DND-41 (cell line): ENCODE measurements at regions not wholly inside any gene's neighbourhood (a gene's known extent, or its start where the extent isn't known, plus 50 kb on each side); places are given as distances from the start of the nearest gene placed in this dataset.

Experiments used
- ATAC-seq: fragments of 200-7000 bp; cut with Tn5 transposase; 3 replicates; pipeline ENCODE4 v1.9.1; 2021; ENCODE audit warnings: low read depth; ENCODE audit not compliant: insufficient read depth
- DNase-seq: peaks from one replicate; pipeline ENCODE4 v3.0.0-alpha.2; 2020
- H2AFZ ChIP-seq: 2 replicates; pipeline ENCODE4 v1.6.0; 2012; ENCODE audit warnings: low read depth, low read length
- H3K27ac ChIP-seq: 2 replicates; pipeline ENCODE4 v1.5.1; 2012; ENCODE audit warnings: low read length, inconsistent platforms
- H3K27me3 ChIP-seq: fragments of 200-600 bp; sonication (generic); 2 replicates; pipeline ENCODE4 v1.6.0; 2012; ENCODE audit warnings: low read length, mild to moderate bottlenecking, inconsistent platforms; ENCODE audit not compliant: insufficient read depth, poor library complexity
- H3K36me3 ChIP-seq: 2 replicates; pipeline ENCODE4 v1.5.1; 2012; ENCODE audit warnings: low read length, inconsistent platforms; ENCODE audit not compliant: insufficient read depth
- H3K4me1 ChIP-seq: 2 replicates; pipeline ENCODE4 v1.5.1; 2012; ENCODE audit warnings: mild to moderate bottlenecking, low read length; ENCODE audit not compliant: insufficient read depth
- H3K4me2 ChIP-seq: 2 replicates; pipeline ENCODE4 v1.6.0; 2012; ENCODE audit warnings: mild to moderate bottlenecking, moderate library complexity, low read length, inconsistent platforms; ENCODE audit not compliant: insufficient read depth
- H3K4me3 ChIP-seq, 2 experiments: fragments of 200-600 bp in 1 of 2; shearing (Covaris generic) in 1 of 2; 2 replicates each; pipeline ENCODE4 v1.5.1; 2012 to 2016; ENCODE audit warnings: inconsistent platforms in 2 of 2, low read length in 2 of 2, mild to moderate bottlenecking in 2 of 2, low read depth in 1 of 2, moderate library complexity in 1 of 2
- H3K79me2 ChIP-seq: 2 replicates; pipeline ENCODE4 v1.6.0; 2012; ENCODE audit warnings: low read length, inconsistent platforms; ENCODE audit not compliant: insufficient read depth
- H3K9ac ChIP-seq: 2 replicates; pipeline ENCODE4 v1.6.0; 2012; ENCODE audit warnings: low read depth, mild to moderate bottlenecking, inconsistent platforms, low read length, moderate library complexity
- H3K9me3 ChIP-seq: 2 replicates; pipeline ENCODE4 v1.5.1; 2012; ENCODE audit warnings: low read length, moderate library complexity, mild to moderate bottlenecking, inconsistent platforms; ENCODE audit not compliant: insufficient read depth, severe bottlenecking
- H4K20me1 ChIP-seq: 2 replicates; pipeline ENCODE4 v1.6.0; 2012; ENCODE audit warnings: low read length; ENCODE audit not compliant: insufficient read depth
- CTCF ChIP-seq: IDR thresholded peaks from 2 replicates; pipeline ENCODE4 v1.5.1; 2012; ENCODE audit warnings: borderline replicate concordance, low read length, moderate library complexity, mild to moderate bottlenecking; ENCODE audit not compliant: poor library complexity, severe bottlenecking; ENCODE audit errors: extremely low read depth
- EZH2 ChIP-seq: IDR thresholded peaks from 3 replicates; pipeline ENCODE4 v1.6.1; 2012; ENCODE audit warnings: borderline replicate concordance, low read depth, mild to moderate bottlenecking, moderate library complexity, low read length, inconsistent platforms; ENCODE audit not compliant: severe bottlenecking

- Histone ChIP-seq H3K36me3 (no peaks in the 10 kb centered on the region), H2AFZ (no peak overlapping the region), H3K27me3 (no peaks in the 10 kb centered on the region), H3K27ac (no peak overlapping the region), H3K4me2 (no peak overlapping the region), H3K9me3 (no peaks in the 10 kb centered on the region), H4K20me1 (no peaks in the 10 kb centered on the region), H3K9ac (no peak overlapping the region), H3K4me1 (peaks cover 15% of the 10 kb centered on the region), H3K4me3 (no peak overlapping the region), H3K79me2 (no peaks in the 10 kb centered on the region)
- DNase-seq (no peak), ATAC-seq (0 out of 3 replicates have a peak, but pooled peaks have one; percentile 33)
- TF ChIP-seq EZH2 (no peak), CTCF (no peak)
These were observed 86.1 kb upstream of the ITPRID2 start for GRCh38 chr2:181805228-181806038.

- DNase-seq (no peak), ATAC-seq (no peak)
- Histone ChIP-seq H3K9me3 (no peaks in the 10 kb centered on the region), H3K4me3 (no peak overlapping the region), H3K9ac (no peak overlapping the region), H2AFZ (no peak overlapping the region), H3K4me2 (no peak overlapping the region), H4K20me1 (no peaks in the 10 kb centered on the region), H3K27me3 (no peaks in the 10 kb centered on the region), H3K4me1 (peaks cover 21% of the 10 kb centered on the region), H3K27ac (no peak overlapping the region), H3K36me3 (no peaks in the 10 kb centered on the region), H3K79me2 (no peaks in the 10 kb centered on the region)
- TF ChIP-seq EZH2 = no peak
These were observed 85.5 kb upstream of the ITPRID2 start for GRCh38 chr2:181806039-181806392.

- H3K27ac ChIP-seq = no peak overlapping the region
- no peaks in the 10 kb centered on the region for H3K36me3 ChIP-seq
- TF ChIP-seq EZH2 = no peak
- TF ChIP-seq CTCF = no peak
- H2AFZ ChIP-seq = no peak overlapping the region
- DNase-seq = no peak
- ATAC-seq = no peak
- H3K4me2 ChIP-seq = no peak overlapping the region
- no peaks in the 10 kb centered on the region for H3K27me3 ChIP-seq
- H3K4me1 ChIP-seq = peaks cover 36% of the 10 kb centered on the region
- no peaks in the 10 kb centered on the region for H3K79me2 ChIP-seq
- no peak overlapping the region for H3K9ac ChIP-seq
- no peaks in the 10 kb centered on the region for H3K9me3 ChIP-seq
- H4K20me1 ChIP-seq = no peaks in the 10 kb centered on the region
- no peak overlapping the region for H3K4me3 ChIP-seq
These were observed 84.0 kb upstream of the ITPRID2 start for GRCh38 chr2:181807526-181807925.

- H3K36me3 ChIP-seq = no peaks in the 10 kb centered on the region
- H2AFZ ChIP-seq = no peak overlapping the region; the same call in 1 of the 2 replicates
- no peaks in the 10 kb centered on the region for H3K9me3 ChIP-seq
- H4K20me1 ChIP-seq = no peaks in the 10 kb centered on the region
- H3K4me1 ChIP-seq = peaks cover 50% of the 10 kb centered on the region
- H3K27me3 ChIP-seq = no peaks in the 10 kb centered on the region
- H3K4me3 ChIP-seq = no peak overlapping the region
- DNase-seq (peak; percentile 37), ATAC-seq (peak; percentile 65)
- peak overlapping the region; percentile 8; the same call in 1 of the 2 replicates for H3K9ac ChIP-seq
- H3K4me2 ChIP-seq = peak overlapping the region; percentile 20
- TF ChIP-seq CTCF = no peak
- no peaks in the 10 kb centered on the region for H3K79me2 ChIP-seq
- peak overlapping the region; percentile 38 for H3K27ac ChIP-seq
These were observed 80.5 kb upstream of the ITPRID2 start for GRCh38 chr2:181810823-181811695.
